HG03039 (cell line): ENCODE measurements at regions not wholly inside any gene's neighbourhood (a gene's known extent, or its start where the extent isn't known, plus 50 kb on each side); places are given as distances from the start of the nearest gene placed in this dataset.

Experiments
- ATAC-seq: cut with Tn5 transposase; IDR thresholded peaks from one replicate; pipeline ENCODE4 v1.9.1; 2021; ENCODE audit warnings: mild to moderate bottlenecking, moderate library complexity; ENCODE audit not compliant: unreplicated experiment

DNA sequence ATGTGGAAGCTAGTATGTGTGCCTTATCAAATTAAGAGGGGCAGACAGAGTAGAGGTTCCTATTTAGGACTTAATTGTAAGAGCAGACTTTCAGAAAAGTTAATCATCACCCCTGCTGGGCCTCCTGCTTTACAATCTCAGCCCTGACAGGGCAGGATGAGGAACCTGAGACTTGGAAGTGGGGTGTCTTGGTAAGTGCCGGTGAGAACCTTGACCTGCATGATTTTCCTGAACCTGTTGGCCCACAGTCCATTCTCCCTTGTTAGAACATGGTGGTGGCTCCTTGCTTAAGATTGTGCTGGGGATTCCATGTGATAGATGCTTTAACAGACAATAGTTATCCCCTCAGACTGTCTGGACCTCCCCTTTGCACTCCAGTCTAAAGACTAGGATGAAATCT lies 141.7 kb upstream of the TMEM72 start:
- no peak for ATAC-seq

DNA sequence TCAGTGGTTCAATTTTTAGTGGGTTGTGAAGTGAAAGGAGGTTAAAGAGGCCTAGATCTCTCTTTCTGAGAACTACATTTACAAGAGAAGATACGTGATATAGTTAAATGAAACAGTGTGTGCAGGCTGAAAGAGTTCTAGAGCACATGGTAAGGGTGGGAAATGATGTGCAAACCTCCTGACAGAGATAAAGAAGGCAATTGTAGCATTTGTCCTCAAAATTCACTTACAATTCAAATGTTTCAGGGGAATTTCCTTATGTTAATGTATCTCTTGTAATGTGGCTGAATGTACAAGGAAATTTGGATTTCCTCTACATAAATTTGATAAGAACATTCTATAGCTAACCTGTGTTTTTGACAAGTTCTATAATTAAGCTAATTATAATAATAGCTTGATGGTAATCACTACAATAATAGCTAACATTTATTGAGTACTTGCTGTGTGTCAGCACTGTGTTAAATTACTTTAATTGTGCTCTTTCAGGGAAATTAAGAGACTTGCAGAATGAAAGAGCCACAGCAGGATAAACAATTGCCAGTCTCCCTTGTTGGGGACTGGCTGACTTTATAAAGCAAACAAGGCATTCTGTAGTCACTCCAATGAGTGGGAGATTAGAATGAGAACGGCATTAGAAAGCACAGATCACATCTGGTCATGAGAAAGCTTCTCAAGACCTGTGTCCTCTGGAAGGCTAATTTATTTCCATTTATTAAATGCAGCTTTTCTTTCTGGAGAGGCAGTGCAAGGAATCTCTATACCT lies 139.7 kb upstream of the TMEM72 start:
- no peak for ATAC-seq

DNA sequence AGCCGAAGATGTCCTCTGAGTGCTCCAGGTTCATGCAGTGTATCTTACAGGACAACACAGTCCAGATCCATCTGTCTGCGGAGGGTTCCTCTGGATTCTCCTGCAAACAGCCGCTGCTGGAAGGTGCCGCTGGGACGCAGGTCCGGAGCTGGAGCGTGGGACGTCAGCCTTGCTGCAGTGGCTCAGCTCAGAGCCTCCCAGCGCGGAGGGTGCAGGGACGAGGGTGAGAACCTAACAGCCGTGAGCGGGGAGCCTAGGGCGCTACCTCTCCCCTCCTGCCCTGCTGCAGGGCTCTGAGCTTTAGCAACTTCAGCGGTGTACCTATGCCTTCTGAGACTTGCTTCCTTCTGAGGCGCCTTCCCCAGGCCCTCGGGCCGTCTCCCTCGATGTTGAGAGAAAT lies 137.6 kb upstream of the TMEM72 start:
- no peak for ATAC-seq

DNA sequence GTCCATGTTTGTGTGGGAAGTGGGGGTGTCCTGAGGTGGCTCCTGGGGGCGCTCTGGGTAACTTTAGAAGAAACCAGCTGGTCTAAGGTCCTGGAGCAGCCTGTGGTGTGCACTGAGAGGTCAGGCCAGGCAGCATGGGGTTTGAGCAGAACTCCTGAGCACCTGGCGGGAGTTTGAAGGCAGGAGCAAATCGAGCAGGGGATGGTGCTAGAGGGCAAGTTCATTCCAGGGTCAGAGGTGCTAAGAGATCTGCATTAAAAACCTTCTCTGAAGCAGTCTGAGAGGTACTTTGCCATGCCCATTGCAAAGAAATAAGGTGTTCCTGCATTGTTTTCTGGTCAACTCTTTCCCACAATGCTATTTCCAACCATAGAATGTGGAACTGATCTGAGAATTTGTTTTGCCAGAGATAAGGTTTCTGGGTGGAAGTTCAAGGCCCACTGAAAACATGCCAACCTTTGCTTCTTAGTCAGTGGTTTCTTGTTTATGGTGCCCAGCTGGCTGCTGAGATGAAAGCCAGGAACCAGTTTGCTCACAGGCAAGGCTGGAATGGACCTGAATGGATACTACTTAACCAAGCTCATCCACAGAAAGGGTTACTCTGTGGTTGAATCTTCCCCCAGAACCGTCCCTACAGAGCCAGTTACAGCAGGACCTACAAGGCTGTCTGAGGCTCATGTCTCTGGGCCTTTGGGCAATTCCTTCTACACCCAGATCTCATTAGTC lies 136.3 kb upstream of the TMEM72 start:
- ATAC-seq, result no peak

DNA sequence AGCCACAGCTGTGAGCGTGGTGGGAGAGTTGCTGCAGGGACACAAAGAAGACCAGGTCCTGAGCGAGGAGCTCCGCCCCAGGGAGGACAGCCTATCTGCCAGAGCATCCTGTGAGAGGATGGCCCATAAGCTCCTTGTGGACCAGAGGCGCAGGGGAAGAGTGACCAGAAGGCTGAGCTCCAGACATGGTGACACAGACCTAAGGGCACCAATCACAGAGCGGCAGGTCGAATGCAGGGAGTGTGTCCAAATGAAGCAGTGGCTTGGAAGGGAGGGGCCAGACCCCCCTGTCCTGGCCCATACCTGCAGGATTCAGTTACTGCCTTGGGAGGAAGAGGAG lies 135.8 kb upstream of the TMEM72 start:
- no peak for ATAC-seq

DNA sequence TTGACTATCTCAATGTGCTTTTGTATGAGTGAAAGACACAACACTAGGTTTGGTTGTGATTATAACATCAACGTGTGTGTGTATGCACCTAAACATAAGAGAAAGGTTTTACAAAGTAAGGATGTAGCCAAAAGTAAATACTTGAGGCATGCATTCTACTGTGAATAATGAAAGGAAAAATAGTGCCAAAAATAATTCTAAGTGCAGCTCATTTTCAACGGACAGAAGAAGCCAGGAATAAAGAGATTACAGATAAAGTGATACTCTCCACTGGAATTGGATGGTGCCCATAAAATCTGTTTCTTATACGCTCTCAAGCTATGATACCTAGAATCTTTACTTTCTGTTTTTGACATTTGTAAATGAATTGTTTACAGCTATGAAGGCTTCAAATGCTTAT lies 135.0 kb upstream of the TMEM72 start:
- no peak for ATAC-seq

DNA sequence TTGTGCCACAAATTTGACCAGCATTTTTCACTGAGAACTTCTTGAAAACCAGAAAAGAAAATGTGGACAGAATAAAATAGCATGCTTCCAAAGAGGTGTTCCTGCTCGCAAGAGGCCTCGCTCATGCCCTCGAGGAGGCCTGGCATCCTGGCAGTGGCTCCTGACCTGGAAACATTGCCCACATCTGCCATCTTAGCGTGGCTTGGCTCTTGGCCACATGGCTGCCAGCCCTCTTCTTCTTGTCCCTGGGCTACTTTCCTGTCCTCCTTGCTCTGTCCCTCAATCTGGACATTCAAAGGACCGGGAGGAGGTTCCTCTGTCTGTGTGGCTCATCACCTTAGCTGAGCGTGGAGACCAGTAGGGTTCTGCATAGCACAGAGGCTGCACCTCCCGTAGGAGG lies 131.6 kb upstream of the TMEM72 start:
- ATAC-seq, result no peak

DNA sequence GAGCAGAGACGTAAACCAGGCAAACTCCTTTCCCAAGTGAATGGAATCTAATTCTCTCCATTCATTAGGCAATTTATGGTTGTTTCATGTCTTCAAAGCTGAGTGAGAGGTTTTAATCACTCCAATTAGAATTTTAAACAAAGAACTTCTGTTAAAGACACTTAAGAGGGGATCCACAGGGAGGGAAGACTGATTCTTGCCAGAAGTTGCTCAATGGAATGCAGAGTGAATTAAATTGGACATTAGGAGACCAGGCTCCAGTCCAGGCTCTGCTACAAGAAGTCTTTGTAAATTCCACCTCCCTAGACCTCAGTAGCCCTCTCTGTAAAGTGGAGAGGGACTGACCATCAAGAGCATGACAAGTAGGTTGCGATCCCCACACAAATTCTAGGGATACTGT lies 130.7 kb upstream of the TMEM72 start:
- no peak for ATAC-seq

DNA sequence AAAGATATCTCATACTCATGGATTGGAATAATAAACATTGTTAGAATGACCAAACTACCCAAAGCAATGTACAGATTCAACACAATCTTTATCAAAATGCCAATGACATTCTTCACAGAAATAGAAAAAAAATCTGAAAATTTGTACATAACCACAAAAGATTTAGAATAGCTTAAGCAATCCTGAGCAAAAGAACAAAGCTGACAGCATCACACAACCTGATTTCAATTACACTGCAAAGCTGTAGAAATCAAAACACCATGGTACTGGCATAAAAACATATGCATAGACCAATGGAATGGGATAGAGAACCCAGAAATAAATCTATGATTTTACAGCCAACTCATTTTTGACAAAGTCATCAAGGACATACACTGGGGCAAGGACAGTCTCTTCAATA lies 130.0 kb upstream of the TMEM72 start:
- ATAC-seq, result no peak

DNA sequence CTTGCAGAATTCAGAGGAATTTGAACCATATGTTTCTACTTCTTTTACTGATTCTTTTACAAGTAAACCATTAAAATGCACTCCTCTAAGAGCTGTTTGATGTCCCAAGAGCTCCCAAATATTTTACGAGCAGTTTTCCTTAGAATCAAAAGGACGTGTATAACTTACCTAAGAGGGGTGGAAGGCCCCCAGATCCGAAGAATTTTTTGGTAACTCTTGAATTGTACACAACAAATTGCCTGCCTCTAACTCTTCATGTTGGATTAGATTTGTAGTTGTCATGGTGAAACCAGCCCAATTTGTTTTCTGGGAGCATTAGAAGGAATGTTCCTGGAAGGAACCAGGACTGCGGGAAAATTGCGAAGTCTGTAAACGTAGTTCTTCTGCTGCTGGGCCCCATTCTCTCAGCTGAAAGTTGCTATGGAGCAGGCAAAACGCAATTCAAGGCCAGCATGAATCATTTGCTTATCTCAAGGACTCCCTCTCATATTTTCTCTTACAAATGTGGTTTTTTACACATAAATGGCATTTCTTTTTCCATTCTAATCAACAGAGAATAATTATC lies 124.8 kb upstream of the TMEM72 start:
- no peak for ATAC-seq

DNA sequence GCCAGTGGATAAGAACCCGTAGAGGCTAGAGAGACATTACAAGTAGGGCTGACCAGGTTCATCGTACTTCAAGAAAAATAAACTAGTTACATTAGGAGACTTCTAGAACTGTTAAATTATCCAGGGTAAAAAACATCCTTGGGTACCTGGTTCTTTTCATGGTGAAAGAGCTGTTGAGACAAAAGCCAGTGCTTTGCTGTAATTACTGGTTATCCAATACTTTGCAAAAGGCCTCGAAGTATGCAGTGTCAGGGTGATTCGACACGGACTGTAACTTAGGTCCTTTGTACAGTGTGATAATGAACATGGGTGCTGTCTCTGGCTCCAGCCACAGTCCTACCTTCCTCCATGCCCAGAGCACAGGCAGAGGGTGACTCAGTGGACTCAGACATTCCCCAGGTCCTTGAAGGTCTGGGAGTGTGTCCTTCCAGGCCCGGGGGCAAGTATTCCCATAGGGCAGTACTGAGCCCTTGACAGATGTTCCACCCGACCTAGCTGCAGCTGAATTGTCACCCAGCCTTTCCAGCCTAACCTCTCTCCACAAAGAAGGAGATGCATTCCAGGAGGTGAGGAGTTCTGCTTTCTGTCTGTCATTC lies 123.6 kb upstream of the TMEM72 start:
- ATAC-seq, result no peak

DNA sequence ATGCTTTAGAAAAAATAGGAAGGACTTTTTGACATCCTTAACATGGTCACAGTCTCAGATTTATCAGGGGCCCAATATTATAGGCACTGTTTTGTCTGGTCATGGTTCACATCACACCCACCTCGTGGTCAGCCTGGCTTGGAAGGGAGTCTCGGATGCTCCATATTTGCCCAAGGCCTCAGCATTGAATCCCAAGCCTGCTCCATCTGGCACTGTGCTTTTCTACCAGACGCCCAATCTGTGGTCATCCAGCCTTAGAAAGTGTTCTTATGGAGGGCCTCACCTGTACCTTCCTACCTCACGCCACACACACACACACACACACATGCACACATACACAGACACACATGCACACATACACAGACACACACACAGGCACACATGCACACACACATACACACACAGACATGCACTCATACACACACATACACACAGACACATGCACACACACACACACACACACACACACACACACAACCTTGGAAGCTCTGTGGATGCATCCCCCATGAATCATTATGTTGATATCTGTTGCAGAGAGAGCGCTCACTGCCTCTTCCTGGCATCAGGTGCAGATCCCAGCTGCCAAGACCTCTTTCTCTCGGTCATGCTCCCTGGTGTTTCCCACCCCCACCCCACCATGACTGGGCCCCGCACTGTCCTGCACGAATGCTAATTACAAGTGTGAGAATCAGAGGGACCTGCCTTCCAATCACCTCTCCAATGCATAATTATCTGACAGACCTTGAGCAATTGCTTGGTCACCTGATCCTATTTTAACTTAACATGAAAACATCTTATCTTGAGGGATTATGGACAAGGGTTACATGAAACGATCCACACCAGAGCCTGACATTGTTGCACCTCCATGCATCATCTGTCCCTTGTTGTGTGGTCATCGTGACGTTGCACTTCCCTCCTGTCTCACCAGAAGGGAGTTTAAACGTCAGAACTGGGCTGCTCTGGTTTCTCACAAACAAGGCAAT lies 122.7 kb upstream of the TMEM72 start:
- ATAC-seq, result no peak

DNA sequence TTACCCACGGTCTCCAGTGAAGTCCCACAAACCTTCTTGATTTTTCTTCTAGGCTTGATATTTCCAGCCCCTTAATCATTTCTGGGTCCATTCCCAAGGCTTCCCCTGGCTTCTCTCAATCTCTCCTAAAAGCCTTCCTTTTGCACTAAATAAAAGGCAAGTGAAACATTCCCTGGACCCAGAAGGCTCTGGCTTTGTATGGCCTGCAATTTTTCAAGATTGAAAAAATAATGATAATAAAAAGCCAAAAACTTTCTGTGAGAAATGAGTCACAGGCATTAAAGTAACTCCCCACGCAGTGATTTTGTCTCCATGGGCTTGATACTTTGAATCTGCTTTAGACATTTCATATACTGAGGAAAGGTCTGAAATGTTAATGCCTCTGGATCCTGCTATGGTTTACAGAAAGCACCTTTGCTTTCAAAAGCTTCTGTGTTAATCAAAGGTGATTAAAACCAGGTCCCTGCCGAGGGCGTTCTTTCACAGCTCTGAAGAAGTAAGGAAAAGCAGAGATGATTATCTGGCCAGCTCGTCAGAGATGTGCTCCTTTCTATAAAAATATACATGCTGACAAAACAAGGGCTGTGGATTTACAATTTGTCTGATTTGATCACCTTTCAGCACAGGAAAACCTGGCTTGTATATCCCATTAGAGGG lies 118.9 kb upstream of the TMEM72 start:
- ATAC-seq, result no peak

DNA sequence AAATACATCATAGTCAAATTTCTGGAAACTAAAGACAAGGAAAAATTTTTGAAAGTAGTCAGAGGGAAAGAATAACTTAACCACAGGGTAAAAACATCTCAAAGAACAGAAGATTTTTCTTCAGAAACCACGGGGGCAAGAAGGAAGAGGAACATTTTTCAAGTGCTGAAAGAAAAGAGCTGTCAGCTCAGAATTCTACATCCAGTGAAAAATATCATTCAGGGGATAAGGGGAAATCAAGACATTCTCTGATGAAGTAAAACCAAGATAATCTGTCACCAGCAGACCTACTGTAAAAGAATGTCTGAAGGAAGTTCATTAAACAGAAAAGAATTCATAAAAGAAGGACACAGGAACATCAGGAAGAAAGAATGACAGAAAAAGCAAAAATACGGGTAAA lies 111.2 kb upstream of the TMEM72 start:
- ATAC-seq, result no peak

DNA sequence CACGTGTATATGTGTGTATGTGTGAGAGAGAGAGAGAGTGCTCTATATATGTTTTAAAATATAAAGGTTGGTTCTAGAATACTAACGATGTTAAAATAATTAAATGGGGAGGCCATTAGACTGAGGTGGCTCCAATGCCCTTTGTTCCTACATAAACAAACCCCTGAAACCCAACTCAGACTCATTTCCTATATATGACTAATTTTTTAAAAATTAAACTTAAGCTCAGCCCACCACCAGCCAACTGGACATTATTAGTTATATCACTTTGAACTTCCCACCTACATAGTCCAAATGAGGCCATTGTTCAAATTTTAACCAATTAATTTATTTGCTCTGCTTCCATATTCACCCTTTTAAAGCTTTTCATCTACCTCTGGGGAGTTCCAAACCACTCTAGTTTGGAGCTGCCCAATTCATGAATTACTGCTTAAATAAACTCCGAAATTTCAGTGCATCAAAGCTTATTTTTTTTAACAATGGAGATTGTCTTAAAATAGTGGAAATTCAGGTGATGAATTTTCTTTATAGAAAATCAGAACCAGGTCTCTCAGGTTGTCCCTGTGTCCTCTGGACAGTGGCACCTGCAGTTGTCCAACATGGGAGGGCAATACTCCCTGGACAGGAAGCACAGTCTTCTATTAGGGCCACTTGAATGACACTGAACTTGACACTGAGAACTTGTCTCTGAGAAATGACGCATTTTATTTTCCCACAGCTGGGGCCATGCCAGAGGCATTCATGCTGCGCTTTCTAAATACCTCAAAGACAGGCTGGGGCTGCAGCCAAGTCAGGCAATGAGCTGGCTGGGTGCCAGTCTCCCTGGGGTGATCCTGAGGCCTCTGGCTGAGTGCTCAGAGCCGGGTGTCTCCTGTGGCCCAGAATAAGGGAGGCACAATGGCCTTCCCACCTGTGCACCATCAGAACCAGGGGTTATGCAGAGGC lies 109.5 kb upstream of the TMEM72 start:
- no peak for ATAC-seq

DNA sequence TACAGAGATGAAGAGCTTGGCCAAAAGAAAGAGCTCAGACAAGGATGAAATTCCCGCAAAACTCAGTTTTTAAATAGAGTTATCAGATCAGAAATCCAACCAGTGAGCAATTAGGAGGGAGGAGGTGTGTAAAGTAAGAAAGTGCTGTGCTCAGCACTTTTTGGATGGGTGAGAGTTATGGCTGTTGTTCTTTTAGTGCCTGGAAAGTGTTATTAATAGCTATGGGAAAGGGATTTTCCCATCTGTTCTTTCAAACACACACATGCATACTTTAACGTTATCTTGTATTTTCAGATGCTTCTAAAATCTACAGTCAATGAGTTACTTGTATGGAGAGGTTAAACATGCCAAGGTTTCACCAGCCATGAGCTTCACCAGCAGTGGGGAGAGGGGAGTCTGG lies 107.3 kb upstream of the TMEM72 start:
- ATAC-seq, result no peak

DNA sequence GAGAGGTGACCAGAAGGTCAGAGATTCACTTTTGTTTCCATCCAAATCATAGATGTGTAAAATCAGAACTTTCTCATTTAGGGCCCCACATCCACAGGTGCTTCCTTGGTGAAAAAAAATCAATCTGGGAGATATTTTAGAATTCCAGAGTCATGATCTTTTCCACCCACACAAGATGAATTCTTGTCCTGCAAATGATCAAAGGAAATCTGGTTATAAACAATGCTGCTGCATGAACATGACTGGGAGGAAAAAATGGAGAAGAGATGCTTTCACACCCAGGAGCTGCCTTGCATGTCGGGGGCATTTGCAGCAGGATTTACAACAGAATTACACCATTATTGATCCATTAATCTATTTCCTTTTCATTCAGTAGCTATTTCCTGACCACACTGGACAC lies 106.5 kb upstream of the TMEM72 start:
- ATAC-seq, result no peak

DNA sequence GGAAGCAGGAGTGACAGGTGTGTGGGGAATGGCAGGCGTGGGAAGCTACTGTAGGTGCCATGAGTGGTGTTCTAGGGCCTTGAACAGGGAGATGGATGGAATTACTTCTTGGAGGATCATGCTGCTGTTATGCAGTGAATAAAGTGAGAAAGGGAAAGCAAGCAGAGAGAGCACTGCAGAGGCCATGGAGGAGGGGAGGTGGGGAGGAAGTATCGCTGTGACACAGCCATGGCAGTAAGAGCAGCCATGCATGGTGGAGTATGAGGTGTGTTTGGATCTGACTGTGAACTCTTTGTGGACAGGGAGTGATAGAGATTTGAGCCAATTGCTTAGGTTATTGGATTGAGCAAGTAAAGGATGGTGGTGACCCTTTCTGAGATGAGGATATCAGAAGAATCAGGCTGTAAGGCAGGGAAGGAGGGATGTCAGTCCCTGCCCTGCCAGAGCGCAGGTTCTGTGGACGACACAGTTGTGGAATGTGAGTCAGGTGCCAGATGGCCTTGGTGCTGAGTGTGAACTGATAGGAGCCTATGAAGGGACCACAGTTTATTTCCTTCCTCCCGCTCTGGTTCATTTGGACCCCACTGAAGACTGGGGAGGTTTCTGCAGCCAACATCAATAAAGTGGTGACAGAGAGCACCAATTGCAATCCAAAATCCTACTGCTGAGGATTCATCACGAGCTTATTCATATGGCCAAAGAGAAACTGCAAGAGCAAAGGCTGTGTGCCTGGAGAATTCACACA lies 105.5 kb upstream of the TMEM72 start:
- no peak for ATAC-seq

DNA sequence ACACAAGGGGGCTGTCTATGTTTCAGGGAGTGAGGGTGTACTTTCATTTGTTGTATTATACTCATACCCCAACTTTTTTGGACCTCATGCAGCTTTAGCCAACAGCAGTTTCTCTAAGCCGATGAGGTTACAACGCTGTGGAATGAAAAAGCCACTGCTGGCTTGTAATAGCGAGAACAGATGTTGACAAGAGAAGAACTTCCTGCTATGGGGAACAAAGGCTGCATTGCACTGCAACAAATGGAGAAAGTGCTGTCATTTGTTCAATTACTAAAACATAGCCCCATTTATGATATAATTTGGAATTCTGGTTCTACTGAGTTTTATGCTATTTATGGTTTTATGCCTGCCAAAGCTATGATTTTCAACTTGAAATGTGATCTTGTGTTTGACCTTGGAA lies 104.2 kb upstream of the TMEM72 start:
- ATAC-seq, result no peak
